Fibroblast of skin of right biceps (primary cell): ENCODE measurements at regions not wholly inside any gene's neighbourhood (a gene's known extent, or its start where the extent isn't known, plus 50 kb on each side); places are given as distances from the start of the nearest gene placed in this dataset.
A peak's percentile ranks its signal among the peaks of the same experiment; 100 is the strongest.

Source experiments
- DNase-seq: peaks from one replicate; pipeline ENCODE4 v3.0.0-alpha.2; 2013

DNA sequence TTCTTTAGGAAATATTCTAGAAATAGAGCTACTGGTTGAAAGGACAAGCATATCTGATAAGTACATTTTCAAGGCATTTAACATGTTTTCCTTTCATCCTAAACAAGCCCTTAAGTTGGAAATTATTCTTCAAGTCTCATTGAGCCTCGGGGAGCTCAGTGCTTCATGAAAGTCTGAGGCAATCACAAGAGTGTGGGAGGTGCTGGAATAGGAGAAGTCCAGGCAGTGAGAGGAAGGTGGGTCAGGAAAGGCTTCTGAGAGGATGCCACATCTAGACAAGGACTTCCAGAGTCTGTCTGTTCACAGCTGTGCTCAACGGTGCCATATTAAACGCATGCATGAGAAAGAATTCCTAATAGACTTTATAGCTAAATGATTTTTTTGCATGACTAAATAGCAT is 69.8 kb downstream of the CD83 start:
- DNase-seq = no peak

DNA sequence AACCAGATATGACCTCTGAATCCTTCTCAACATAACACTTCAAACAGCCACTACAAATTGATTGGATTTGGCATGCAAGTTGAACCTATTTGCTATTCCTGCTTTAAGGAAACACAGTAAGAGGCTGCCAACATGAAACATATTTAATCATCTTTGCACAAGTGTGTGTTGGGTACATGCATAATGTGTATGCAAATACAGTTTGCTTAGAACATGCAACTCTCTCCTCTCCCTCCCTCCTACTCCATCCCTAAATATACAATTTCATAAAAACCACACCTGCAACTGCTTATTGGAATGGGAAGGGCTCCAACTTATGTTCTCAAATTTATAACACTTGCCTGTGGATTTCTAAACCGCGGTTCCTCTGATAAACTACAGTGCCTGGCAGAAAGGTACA is 71.5 kb downstream of the CD83 start:
- no peak for DNase-seq

DNA sequence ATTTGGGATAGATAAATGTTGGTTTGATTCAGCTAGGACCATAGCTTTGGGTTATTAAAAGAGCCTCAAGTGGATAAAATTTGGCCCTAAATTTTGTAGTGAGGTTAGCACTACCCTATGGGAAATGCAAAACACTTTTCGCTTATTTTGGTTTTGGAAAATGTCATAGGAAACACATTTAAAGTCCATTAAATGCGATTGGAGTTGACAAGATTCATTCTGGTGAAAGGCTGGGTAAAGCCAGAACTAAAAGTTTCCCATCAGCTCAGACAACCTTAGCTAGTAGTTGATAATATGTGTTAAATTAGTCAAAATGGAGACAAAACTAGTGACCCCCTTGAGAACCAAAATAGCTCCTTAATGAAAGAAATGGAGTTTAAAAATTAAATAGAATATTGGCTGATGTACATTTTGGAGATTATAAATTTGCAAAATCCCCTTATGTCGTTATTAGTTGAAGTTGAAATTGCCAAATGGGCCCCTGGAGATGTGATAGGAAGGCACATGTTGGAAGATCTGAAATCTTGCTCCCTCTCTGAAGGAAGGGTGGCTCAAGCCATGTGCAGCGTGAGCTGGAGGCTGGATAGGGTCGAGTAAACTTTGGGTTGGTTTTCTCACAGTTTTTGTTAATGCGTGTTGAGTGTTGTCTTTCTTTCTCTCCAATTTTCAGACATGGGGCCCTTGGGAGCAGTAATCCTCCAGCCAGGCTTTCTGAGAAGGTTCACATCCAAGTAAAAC is 72.8 kb downstream of the CD83 start:
- no peak for DNase-seq

DNA sequence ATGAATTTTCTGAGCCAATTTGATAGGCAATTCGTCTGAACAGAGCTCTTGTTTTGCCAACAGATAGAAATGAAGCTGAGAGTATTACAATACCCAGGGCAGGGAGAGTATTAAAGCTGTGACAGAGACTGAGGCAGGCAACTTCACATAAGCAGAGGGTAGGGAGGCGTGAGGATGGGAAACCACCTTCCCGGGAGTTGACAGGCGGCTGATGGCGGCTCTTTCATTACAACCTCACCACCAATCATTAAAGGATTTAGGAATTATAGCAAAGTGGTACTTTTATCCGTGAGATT is 73.3 kb downstream of the CD83 start:
- DNase-seq = no peak

DNA sequence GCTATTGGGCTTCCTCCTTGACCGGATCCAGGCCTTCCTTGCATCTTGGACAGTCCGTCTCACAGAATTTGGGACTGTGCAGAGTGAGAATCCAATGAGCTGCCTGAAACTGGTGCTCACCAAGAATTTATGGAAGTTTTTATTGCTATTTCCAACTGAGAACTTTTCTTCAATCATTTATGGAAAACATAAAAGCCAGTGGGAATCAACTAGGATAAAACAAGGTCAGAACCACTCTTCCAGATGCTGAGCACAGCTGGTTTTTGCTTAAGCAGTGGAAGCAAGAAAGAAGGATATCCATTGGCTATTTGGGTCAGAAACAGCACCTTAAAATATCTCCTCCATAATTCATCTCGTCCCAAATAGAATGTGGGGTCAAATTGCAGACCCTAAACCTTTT is 74.2 kb downstream of the CD83 start:
- DNase-seq = no peak

DNA sequence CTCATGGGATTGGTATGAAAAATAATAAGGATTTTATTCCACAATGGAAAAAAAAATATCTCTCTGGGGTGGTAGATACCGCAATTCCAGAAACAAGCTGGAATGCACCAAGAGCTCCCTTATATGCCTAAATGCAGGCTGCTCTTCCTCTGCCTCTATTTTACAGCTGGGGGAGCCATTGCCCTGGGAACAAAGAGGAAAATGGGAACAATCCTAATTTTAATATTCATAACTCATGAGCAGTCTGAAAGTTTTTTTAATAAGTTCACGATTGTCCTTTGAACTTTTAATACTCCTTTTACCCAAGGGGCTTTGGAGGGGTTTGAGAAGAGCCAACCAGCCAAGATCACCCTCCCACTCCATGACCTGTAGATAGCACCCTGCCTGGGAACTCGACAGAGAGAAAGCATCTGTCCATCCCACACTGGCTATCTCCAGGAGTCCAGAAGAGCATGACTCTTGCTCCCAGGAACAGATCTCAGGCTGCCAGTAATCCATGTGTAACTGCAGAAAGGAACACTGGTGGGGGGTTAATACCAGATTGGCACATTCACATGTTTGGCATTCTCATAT is 74.7 kb downstream of the CD83 start:
- no peak for DNase-seq

DNA sequence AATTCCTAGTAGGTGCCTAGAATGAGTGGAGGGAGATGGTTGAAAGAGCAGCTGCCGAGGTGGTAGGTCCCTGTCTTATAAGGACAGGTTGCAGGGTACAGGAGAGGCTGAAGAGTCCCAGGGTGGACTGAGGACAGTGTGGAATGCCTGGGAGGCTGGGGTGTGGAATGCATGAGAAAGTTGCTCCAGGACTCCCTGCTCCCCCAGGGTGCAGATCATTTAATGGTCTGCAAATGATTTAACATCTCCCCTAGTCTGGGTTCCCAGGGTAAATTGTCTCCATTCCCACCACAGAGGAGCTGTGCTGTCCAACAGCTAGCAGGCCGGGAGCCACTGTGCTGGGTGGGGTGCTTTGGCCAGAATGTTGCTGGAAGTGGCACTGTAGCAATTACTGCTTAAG is 76.0 kb downstream of the CD83 start:
- DNase-seq = no peak

DNA sequence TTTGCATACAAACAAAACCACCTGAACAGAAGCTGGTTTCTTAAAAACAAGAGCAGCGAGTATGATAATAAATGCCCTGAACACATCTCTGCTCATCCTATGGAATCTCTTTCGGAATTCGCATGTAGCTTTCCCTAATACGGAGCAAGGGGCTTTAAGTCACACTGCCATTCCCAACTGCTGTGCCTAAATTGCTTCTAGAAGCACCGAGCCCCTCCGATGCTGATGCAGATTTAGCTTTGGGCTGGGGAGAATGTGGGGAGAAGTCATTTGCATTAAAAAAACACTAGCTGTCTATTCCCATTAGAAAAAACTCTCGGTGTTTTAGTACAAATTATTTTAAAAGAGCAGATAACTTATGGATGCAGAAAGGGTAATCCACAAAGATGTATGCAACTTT is 76.9 kb downstream of the CD83 start:
- DNase-seq = no peak

DNA sequence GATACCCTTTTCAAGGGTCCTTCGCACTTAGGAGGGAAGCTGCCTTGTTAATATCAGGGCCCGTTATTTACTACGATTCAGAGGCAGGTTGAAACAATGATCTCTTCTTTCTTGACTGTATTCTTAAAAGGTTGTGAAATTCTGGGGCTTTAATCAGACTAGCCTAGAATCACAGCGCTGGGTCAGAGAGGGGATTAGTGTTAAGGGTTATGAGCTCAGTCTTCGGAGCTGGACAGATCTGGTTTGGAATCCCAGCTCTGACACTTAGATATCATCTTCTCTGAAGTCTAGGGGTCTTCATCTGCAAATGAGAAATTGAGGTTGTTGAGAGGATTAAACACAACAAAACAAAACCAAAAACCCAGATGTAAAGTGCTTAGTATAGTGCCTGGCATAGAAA is 77.4 kb downstream of the CD83 start:
- DNase-seq = no peak

DNA sequence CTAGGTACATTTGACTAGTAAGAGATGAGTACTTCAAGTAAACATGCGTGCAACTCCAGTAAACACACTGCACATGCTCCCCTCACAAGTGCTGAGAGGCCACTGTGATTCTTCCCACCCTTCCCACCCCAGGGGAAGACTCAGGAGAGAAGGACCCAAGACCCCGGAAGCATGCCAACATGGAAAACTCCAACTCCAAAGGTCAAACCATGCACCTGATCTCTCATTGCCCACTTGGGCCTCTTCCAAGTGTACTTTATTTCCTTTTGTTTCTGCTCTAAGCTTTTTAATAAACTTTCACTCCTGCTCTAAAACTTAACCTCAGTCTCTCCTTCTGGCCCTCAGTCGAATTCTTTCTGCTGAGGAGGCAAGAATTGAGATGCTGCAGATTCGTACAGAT is 78.5 kb downstream of the CD83 start:
- no peak for DNase-seq

DNA sequence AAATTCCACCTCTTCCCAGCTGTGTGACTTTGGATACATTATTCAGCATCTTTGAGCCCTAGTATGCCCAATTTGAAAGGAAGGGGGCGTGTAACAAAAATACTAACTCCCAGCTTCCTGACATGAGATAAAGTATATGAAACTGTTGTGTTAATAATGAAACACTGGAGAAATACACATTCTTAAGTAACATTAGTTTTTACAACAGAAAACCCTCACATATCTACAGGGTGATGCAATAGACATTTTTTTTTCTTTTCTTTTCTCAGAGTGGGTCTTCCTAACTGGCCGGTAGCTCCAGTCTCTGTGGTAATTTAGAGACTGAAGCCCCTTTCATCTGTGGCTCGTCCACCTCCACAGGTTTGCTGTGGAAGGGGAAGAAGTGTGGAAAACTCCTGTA is 79.5 kb downstream of the CD83 start:
- no peak for DNase-seq

DNA sequence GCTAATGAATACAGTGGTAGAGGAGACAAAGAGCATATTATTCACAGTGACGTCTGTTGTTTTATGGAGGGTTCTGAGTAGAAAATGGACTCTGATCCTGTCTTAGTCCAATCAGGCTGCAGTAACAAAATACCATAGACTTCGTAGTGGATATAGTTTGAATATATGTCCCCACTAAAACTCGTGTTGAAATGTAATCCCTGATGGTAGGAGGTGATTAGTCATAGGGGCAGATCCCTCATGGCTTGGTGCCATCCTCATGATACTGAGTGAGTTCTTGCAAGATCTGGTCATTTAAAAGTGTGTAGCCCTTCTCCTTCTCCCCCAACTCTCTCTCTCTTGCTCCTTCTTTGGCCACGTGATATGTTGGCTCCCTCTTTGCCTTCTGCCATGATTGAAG is 82.5 kb downstream of the CD83 start:
- DNase-seq = peak; percentile 34

DNA sequence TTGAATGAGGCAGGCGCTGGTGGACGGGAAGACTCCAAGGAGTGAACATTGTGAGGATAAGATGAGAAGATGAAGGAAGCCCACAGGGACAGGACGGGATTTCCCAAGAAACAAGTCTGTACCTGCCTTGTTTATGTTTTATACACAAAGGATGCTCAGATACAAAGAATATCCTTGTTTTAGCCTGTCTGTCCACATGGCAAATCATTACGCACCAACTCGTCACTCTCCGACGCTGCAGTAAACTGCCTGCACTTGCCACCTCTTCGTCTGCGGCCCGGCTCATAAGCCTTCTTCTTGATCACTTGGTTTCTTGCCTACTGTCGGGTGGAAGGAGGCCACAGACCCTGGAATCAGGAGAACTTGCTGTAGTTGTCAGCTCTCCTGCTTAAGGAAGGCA is 85.4 kb downstream of the CD83 start:
- no peak for DNase-seq

DNA sequence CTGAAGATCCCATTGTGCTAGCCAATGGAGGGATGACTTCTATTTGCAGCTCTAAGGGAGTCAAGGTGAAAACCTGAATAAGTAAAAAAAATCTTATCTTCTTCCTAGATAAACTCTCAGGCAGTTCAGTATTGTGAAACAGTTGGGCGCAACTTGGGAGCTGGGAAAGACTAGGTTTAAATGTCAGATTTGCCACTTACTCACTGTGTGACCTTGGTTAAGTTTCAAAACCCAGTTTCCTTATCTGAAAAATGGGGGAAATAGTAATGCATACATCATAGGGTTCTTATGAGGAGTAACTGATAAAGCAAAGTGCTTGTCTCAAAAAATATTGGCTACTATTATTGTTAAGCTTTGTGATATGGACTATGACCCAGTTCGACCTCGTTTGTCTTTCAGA is 88.8 kb downstream of the CD83 start:
- DNase-seq = no peak

DNA sequence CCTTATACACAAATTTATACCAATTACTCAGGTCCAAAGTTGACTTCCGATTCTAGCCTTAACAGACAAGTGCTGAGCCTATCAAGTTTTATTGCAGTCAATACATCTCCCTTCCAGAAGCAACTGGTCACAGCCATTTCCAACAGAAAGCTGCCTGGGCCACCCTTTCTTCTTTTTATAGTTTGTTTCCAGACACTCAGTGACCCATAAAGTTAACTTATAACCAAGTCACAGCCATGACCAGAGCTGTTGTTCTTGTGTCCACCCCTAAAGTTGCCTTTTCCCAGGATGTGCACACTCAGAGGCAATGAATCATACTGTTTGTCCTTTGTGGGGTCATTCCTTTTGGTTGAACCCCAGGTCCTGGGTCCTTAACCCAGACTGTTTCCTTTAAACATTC is 89.9 kb downstream of the CD83 start:
- DNase-seq = no peak

DNA sequence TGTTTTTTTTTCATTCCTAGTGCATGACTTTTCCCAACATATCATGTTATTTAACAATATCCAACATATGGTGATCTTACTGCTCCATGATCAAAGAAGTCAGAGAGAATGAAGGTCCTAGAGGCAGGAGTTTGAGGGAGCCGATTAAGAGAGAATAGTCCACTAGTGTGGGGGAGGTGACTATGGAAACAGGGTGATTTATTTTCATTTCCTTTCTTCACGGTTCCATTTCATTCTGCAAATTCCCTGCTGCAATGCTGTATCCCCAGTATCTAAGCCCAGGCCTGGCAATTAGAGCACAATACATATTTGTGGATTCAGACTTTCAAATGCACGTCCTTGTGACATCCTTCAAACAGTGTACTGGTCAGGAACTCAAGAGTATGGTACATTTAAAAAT is 91.4 kb downstream of the CD83 start:
- no peak for DNase-seq

DNA sequence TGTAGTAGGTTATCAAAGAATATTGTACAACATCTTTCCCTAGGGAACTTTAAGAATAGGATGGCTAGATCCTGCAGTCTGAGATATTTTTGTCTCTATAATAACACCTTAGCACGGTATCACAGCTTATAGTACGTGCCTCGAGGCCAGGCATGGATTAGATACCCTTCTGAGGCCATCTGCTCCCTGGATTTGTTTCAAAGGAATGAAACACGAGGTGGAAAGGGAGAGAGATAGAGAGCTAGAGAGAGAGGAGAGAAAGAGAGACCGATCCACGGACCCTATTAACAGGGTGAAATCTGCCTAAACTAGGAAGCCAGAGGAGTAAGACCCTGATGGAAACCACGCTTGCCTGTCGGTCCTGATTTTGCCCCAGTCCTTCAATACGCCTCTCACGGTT is 92.5 kb downstream of the CD83 start:
- no peak for DNase-seq

DNA sequence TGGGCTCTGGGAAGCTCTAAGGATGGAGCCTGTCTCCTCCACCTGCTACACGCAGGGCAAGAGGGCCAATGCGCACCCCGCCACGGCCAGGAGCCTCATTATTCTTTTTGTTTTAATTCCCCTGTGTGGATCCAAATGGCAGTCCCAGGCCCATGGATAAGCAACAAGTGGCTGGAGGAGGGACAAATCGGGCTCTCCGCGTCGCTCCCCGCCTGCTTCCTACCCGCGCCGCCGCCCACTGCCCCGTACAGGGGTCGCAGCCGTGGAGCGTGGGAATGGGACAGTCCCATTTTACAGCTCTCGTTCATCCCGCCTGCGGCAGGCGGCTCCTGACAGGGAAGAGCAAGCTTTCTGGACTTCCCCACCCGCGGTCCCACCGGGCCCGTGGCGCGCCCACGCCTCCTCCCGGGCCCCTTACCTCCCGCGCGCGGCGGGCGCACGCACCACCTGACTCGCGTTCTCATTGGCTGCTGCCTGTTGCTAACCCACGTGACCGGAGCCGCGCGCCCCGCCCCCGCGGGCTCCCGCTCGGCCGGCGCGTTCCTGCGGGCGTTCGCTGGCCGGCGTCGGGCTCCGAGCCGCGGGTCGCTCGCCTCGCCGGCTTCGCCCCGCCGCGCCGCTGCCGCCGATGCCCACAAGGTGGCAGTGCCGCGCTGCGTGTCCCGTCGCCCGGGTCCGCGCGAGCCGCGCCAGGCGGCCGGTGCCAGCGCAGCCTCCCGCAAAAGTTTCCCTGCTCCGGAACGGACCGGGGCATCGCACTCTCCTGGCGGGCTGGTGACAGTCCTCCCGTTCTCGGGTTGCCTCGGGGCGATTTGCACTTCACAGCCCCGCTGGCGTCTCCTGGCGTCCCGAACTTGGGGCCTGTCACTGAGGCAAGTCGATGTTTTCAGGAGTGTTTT is 93.3 kb downstream of the CD83 start:
- peak; percentile 90 for DNase-seq

DNA sequence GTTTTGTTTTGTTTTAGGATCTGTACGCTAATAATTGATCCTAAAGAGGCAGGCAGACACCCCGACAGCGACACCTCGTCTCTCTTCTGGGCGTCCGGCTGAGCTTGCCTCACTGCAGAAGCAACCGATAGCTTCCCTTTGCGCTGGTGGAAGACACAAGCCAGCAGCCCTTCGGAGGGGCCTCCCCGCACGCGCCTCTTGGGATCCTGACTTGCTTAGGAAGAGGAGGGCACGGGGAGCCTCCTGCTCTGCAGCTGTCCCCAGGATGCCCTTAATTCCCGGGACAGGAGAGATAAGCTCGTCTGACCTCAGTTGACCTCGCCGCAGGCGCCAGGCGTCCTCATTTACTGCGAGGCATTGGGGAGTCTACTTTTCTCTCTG is 94.0 kb downstream of the CD83 start:
- peak; percentile 44 for DNase-seq

DNA sequence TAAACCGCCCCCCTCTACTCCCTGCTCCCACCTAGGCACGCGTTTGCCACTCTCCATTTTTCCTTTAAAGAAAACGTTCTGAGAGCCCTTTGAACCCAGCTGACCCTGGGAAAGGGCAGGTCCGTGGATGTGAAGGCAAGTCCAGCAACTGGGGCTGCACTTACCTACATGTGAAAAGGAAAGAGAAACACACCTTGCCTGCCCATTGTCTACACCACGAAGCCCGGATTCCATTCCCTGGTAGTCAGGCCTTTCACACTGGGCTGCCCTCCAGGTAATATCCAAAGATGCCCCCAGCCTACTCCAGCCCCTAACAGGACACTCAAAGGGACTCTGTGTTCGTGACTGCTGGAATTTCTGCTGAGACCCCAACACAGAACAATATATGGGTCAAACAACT is 94.4 kb downstream of the CD83 start:
- no peak for DNase-seq

DNA sequence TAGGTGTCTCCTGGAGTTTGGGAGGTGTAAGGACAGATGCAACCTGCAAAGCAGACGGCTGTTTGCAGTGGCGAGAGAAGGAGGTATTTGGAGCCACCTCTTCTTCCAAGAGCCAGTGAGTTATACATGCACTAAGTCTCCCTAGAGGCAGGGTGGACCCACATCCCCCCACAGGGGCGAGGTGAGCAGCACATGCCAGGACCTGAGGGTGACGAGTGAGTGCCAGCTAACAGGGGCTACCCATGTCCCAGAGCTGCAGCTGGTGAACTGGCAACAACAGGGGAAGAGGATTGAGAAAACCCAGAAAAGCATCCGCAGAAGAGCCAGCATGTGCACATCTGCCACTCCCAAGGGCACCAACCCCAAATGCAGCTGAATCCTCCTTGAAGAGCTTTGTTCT is 95.1 kb downstream of the CD83 start:
- DNase-seq = no peak

DNA sequence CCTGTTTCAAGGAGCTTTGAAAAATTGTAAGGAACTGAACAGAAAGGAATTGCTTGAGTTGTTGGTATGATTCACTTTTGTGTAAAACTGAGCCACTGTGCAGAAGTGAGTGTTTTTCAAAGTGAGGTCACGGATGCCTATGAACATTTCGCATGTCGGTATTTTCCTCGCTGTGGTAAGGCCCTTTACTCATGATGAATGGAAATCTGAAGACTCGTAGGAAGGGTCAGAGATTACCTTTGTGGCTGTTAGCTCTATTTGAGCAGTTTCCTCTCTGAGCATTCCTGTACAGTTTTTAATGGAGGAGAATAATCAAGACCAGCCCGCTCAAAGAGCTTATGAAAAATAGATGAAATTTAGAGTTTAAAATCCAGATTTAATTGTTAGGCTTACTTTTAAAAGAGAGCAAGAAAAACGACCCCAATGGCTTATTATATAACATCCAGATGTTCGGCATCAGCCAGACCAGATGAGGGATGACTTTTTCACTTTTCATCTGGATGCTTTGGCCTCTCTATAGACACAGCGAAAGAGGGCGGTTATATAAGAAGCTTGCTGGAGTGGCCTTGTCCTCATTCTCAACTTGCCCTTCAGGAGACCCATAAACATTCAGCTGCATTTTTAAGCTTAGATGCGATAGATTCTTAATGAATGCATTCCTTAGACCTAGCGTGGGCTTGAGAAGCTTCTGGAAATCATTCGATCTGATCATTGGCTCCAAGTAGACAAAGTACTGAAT is 99.5 kb downstream of the CD83 start:
- peak; percentile 79 for DNase-seq

DNA sequence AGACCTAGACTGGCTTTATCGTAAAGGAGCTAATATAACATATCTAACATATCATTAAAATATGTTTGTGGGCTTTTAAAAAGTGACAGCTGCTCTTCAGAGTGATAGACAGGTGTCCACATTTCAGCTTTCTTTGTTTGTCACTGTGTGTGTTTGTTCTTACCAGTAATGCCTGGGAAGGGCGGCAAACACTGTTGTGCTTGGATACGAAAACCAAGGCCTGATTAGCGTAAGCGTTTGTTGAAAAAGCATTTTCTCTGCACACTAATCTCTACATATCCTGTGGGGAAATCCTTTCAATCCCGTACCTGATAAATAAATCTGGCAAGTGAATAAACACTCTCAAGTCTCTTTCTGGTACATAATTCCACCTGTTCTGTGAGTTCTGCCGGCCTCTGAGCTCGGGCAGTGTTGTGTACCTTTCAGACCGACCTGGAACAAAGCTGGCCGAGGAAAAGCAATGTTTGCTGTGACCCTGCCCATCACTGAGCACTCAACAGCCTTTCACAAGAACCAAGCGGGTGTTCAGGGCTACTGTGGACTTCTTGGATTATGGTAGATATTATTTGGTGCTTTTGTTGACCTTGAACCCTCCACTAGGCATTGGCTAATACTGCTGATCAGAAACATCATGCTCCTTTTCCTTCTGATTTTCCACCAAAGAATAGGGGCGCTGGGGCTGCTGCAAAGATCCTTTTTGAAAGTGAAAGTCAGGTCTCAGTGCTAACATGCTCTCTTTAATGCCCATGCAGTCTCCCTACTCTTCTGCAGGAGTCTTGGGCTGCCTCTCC is 100.4 kb downstream of the CD83 start:
- no peak for DNase-seq
